Right lobe of liver (tissue), 6 donors: ENCODE measurements at regions not wholly inside any gene's neighbourhood (a gene's known extent, or its start where the extent isn't known, plus 50 kb on each side); places are given as distances from the start of the nearest gene placed in this dataset.

Experiments
- ATAC-seq, 4 donors: fragments of 200-7000 bp; cut with Tn5 transposase; one replicate each; pipeline ENCODE4 v1.9.1; 2020; ENCODE audit warnings: mild to moderate bottlenecking in 4 of 4, moderate library complexity in 4 of 4
- DNase-seq, 3 donors: peaks; one replicate each; pipeline ENCODE4 v3.0.0-alpha.2; 2020
- H3K27ac ChIP-seq, 3 donors: fragments of 200-600 bp; one replicate each; pipeline ENCODE4 v1.8.0; 2022
- H3K27me3 ChIP-seq, 2 donors: fragments of 200-600 bp; one replicate each; pipeline ENCODE4 v1.8.0; 2022
- H3K36me3 ChIP-seq, 4 donors: fragments of 200-600 bp; sonication (generic) in 1 of 4; one replicate each; pipeline versions ENCODE4 v1.5.1 to v1.8.0; 2017 to 2022; ENCODE audit warnings: control low read depth in 1 of 4
- H3K4me1 ChIP-seq, 4 donors: fragments of 200-600 bp; sonication (generic) in 1 of 4; one replicate each; pipeline versions ENCODE4 v1.5.1 to v1.8.0; 2017 to 2022; ENCODE audit warnings: control low read depth in 1 of 4
- H3K4me3 ChIP-seq, 3 donors: fragments of 200-600 bp; one replicate each; pipeline ENCODE4 v1.8.0; 2022
- H3K9me3 ChIP-seq, 4 donors: fragments of 200-600 bp; sonication (generic) in 1 of 4; one replicate each; pipeline versions ENCODE4 v1.5.1 to v1.8.0; 2017 to 2022; ENCODE audit warnings: control low read depth in 1 of 4
- POLR2A ChIP-seq: fragments of 450-650 bp; IDR thresholded peaks from one replicate; pipeline ENCODE4 v1.6.1; 2017; ENCODE audit warnings: antibody characterized with exemption, mild to moderate bottlenecking
- WGBS: methylation state at CpG from one replicate; pipeline ENCODE4 v1.1.6; 2018; ENCODE audit warnings: low coverage, low lambda C conversion rate; ENCODE audit not compliant: insufficient coverage; ENCODE audit errors: missing lambda C conversion rate; 5-methylcytosine and 5-hydroxymethylcytosine counted together
- intact Hi-C, 2 donors: fragments of 100-400 bp; cut with DNase I; formaldehyde crosslinking; loops; one replicate each; pipeline versions ENCODE4 v1.11.2 to v1.14.1; 2022
- TF ChIP-seq, protein P1 (sequence below), 4 donors: fragments of 200-600 bp in 3 of 4; fragments of 450-650 bp in 1 of 4; IDR thresholded peaks; one replicate each; pipeline versions ENCODE4 v1.5.1 to v1.8.0; 2016 to 2022; ENCODE audit warnings: antibody characterized with exemption in 4 of 4, mild to moderate bottlenecking in 2 of 4
- donor health status: DM: no; HTN: yes; CAD: no.
- donor health status: DM: no; HTN: no; CAD: no.
- donor health status: DM: no; HTN: no; CAD: no.
- donor health status: DM: no; HTN: yes; CAD: no.
- donor health status: DM: no; HTN: yes; CAD: no.

DNA sequence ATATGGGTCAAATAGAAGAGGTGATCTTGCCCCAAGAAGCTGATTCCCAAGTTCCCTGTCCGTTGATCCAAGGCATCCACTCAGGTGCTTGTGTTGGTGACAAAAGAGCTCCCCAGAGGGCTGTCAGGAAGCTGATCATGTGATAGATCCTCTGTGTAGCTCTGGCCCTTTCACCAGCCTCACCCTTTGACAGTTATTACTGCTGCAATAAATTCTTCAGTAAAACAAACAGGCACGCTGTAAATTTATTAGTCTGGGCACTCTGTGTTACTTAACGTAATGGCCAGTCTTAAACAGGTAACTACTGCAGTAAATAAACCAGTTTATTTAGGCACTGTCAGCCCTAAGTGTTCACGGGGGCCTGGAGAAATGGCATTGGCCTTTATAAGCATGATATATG, 473.9 kb downstream of the BCL11B start:
- H3K4me3 ChIP-seq = no peak overlapping the region
- peaks cover 0 to 3% (median 0%) of the 10 kb centered on the region in 4 donors for H3K9me3 ChIP-seq
- no peak overlapping the region for H3K27ac ChIP-seq
- intact Hi-C loops = no loop called here
- WGBS = 18% methylated on average over 4 of the region's 4 CpGs
- TF ChIP-seq POLR2A = no peak
- TF ChIP-seq, protein P1, sequence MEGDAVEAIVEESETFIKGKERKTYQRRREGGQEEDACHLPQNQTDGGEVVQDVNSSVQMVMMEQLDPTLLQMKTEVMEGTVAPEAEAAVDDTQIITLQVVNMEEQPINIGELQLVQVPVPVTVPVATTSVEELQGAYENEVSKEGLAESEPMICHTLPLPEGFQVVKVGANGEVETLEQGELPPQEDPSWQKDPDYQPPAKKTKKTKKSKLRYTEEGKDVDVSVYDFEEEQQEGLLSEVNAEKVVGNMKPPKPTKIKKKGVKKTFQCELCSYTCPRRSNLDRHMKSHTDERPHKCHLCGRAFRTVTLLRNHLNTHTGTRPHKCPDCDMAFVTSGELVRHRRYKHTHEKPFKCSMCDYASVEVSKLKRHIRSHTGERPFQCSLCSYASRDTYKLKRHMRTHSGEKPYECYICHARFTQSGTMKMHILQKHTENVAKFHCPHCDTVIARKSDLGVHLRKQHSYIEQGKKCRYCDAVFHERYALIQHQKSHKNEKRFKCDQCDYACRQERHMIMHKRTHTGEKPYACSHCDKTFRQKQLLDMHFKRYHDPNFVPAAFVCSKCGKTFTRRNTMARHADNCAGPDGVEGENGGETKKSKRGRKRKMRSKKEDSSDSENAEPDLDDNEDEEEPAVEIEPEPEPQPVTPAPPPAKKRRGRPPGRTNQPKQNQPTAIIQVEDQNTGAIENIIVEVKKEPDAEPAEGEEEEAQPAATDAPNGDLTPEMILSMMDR (IDR thresholded peaks at IDR 0.05) = no peak
- ATAC-seq = no peak
- H3K4me1 ChIP-seq = no peaks in the 10 kb centered on the region
- DNase-seq = no peak
- no peaks in the 10 kb centered on the region for H3K27me3 ChIP-seq
- no peaks in the 10 kb centered on the region for H3K36me3 ChIP-seq

DNA sequence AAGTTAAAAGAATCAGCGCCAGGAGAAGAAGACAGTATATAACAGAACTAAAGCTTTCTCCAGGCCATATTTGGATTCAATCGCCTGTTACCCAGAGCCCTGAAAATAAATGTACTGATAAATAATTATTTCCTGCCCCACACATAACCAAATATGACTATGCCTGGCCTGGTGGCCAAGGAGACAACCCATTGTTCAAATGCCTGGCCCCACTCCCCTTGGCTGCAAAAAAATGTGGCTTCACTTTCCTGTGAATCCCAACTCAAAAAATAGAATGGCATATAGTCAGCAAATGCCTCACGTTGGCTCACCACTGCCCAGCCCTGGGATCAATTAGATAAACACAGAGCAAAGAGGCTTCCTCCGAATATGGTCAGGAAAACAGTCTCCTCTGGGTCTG, 472.1 kb downstream of the BCL11B start:
- Histone ChIP-seq H3K9me3 (no peaks in the 10 kb centered on the region), H3K4me1 (no peaks in the 10 kb centered on the region), H3K27ac (no peak overlapping the region), H3K4me3 (no peak overlapping the region), H3K27me3 (no peaks in the 10 kb centered on the region), H3K36me3 (no peaks in the 10 kb centered on the region)
- no peak for TF ChIP-seq POLR2A
- TF ChIP-seq, protein P1 (IDR thresholded peaks at IDR 0.05) = no peak
- intact Hi-C loops = no loop called here
- 42% methylated on average over 4 of the region's 4 CpGs for whole genome bisulfite sequencing
- no peak for DNase-seq
- ATAC-seq = no peak

DNA sequence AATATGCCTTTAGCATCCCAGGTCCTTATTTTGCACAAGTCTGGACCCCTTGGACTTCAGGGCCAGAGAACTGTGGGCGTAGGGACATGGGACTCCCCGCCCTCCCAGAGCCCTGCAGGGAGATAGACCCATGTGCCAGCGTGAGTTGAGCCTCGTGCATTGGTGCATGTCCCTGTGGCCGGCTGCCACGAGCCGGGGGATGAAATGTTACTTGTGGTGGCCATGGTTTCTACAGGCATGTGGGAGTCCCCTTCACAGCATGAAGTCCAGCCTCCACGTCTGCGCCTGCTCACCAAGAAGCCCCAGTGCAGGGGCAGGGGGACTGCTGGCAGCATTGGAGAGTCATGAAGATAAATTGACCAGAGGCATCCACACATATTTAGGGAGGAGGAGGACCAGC, 470.0 kb downstream of the BCL11B start:
- DNase-seq (no peak), ATAC-seq (no peak)
- no peaks in the 10 kb centered on the region for H3K27me3 ChIP-seq
- no peaks in the 10 kb centered on the region for H3K9me3 ChIP-seq
- H3K36me3 ChIP-seq = no peaks in the 10 kb centered on the region
- no peaks in the 10 kb centered on the region for H3K4me1 ChIP-seq
- TF ChIP-seq POLR2A = no peak
- TF ChIP-seq, protein P1 (IDR thresholded peaks at IDR 0.05) = no peak
- H3K27ac ChIP-seq = no peak overlapping the region
- H3K4me3 ChIP-seq = no peak overlapping the region
- intact Hi-C loops = no loop called here
- WGBS = 40% methylated on average over 1 of the region's 9 CpGs

DNA sequence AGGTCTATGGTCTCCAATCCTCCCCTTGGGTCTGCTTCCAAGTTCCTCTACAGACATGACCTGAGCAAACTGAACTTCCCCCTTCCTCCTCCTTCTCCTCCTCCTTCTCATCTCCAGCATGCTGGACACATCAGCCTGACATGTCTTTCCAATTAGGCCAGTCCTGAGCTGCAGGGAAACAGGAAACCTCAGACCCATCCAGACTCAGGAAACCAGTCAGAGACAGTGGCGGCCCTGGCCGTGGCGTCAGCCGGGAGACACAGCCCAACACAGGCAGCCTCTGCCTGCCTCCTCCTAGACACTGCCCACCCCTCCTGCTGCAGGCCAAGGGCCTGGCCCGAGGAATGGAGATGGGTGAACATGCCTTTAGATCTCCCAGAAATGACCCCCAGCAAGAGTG, 468.8 kb downstream of the BCL11B start:
- no peaks in the 10 kb centered on the region for H3K36me3 ChIP-seq
- TF ChIP-seq, protein P1 (IDR thresholded peaks at IDR 0.05) = no peak
- no peak for TF ChIP-seq POLR2A
- intact Hi-C loops = no loop called here
- no peaks in the 10 kb centered on the region for H3K9me3 ChIP-seq
- H3K4me3 ChIP-seq = no peak overlapping the region
- WGBS = 45% methylated on average over 5 of the region's 5 CpGs
- no peaks in the 10 kb centered on the region for H3K4me1 ChIP-seq
- H3K27me3 ChIP-seq = no peaks in the 10 kb centered on the region
- H3K27ac ChIP-seq = no peak overlapping the region
- DNase-seq = no peak
- no peak for ATAC-seq
